ENCODE measurements at regions not wholly inside any gene's neighbourhood (a gene's known extent, or its start where the extent isn't known, plus 50 kb on each side); places are given as distances from the start of the nearest gene placed in this dataset.
A peak's percentile ranks its signal among the peaks of the same experiment; 100 is the strongest.
"Not testable (repeated sequence)": the region's sequence is repeated elsewhere in the genome, so short reads cannot be mapped to it uniquely, and the experiment has no call there.

GRCh38 chr2:111534910-111535352 is 349.1 kb downstream of the ANAPC1 start:
- ATAC-seq (peak in 3 of 4 donors; percentile 13 to 38 (median 25)), FAIRE-seq (no peak)
- 42 to 50% methylated on average over 4 of the region's 4 CpGs for WGBS, 2 donors

GRCh38 chr2:111535404-111535803 is 348.6 kb downstream of the ANAPC1 start:
- Histone ChIP-seq H3K27ac (peak overlapping the region in 1 of 4 donors; percentile 50), H3K4me1 (no peaks in the 10 kb centered on the region), H3K9me3 (no peaks in the 10 kb centered on the region), H3K27me3 (no peaks in the 10 kb centered on the region), H3K4me3 (no peak overlapping the region), H3K36me3 (no peaks in the 10 kb centered on the region)
- intact Hi-C loops (cut with DNase I), result no loop called here
- peak in 2 of 4 donors; percentile 17 to 48 for ATAC-seq
- no peak for TF ChIP-seq CTCF (IDR thresholded peaks at IDR 0.05)
- no peak for FAIRE-seq
- DNase-seq, result no peak
- 48 to 58% methylated on average over 1 of the region's 1 CpG for WGBS, 2 donors

More at GRCh38 chr2:111534910-111535352, 349.1 kb downstream of the ANAPC1 start:
- Histone ChIP-seq H3K9me3 (no peaks in the 10 kb centered on the region), H3K36me3 (no peaks in the 10 kb centered on the region), H3K4me1 (no peaks in the 10 kb centered on the region), H3K27ac (peak overlapping the region in 1 of 4 donors; percentile 50), H3K4me3 (no peak overlapping the region), H3K27me3 (no peaks in the 10 kb centered on the region)
- no peak for TF ChIP-seq CTCF (IDR thresholded peaks at IDR 0.05)
- intact Hi-C loops (cut with DNase I), result no loop called here
- no peak for DNase-seq

GRCh38 chr2:111537078-111537655 is 346.8 kb downstream of the ANAPC1 start:
- TF ChIP-seq CTCF (IDR thresholded peaks at IDR 0.05), result no peak
- H3K9me3 ChIP-seq, result no peaks in the 10 kb centered on the region
- intact Hi-C loops (cut with DNase I), result no loop called here
- no peaks in the 10 kb centered on the region for H3K36me3 ChIP-seq
- ATAC-seq, result no peak
- no peak overlapping the region for H3K27ac ChIP-seq
- peak in 1 of 6 donors; percentile 53 for DNase-seq
- H3K27me3 ChIP-seq, result no peaks in the 10 kb centered on the region
- no peaks in the 10 kb centered on the region for H3K4me1 ChIP-seq
- 88 to 91% methylated on average over 15 of the region's 15 CpGs for WGBS, 2 donors
- no peak overlapping the region for H3K4me3 ChIP-seq
- no peak for FAIRE-seq

GRCh38 chr2:111539991-111540390 is 344.0 kb downstream of the ANAPC1 start:
- 94 to 98% methylated on average over 4 to 6 of the region's 9 CpGs for WGBS, 2 donors
- intact Hi-C loops (cut with DNase I); H3K4me1 ChIP-seq; H3K9me3 ChIP-seq; ATAC-seq; H3K27me3 ChIP-seq; H3K4me3 ChIP-seq; H3K36me3 ChIP-seq; H3K27ac ChIP-seq; FAIRE-seq; DNase-seq: not testable (repeated sequence)

- 0 to 3% methylated on average over 1 of the region's 2 CpGs for WGBS, 2 donors
- H3K36me3 ChIP-seq; H3K4me3 ChIP-seq; H3K27ac ChIP-seq; H3K9me3 ChIP-seq; DNase-seq; intact Hi-C loops (cut with DNase I); H3K4me1 ChIP-seq; H3K27me3 ChIP-seq; FAIRE-seq: not testable (repeated sequence)
- peak in 2 of 4 donors; percentile 36 to 54 for ATAC-seq
Measured at GRCh38 chr2:111542120-111542774, 341.7 kb downstream of the ANAPC1 start.

GRCh38 chr2:111544006-111544405 is 340.0 kb downstream of the ANAPC1 start:
- H3K9me3 ChIP-seq; H3K4me1 ChIP-seq; DNase-seq; intact Hi-C loops (cut with DNase I); H3K4me3 ChIP-seq; H3K27me3 ChIP-seq; FAIRE-seq; H3K36me3 ChIP-seq; H3K27ac ChIP-seq; ATAC-seq: not testable (repeated sequence)
- 0 to 36% methylated on average over 1 of the region's 2 CpGs for WGBS, 2 donors

GRCh38 chr2:111545723-111546431 is 338.1 kb downstream of the ANAPC1 start:
- DNase-seq; intact Hi-C loops (cut with DNase I); H3K36me3 ChIP-seq; H3K27ac ChIP-seq; H3K27me3 ChIP-seq; ATAC-seq; FAIRE-seq; H3K4me3 ChIP-seq; H3K9me3 ChIP-seq; H3K4me1 ChIP-seq: not testable (repeated sequence)
- 63% methylated on average over 6 of the region's 7 CpGs; no CpG with 5 or more reads in 1 of the 2 donors for whole genome bisulfite sequencing, 2 donors

GRCh38 chr2:111546578-111546977 is 337.4 kb downstream of the ANAPC1 start:
- H3K36me3 ChIP-seq; FAIRE-seq; H3K27me3 ChIP-seq; intact Hi-C loops (cut with DNase I); H3K4me3 ChIP-seq; H3K4me1 ChIP-seq; ATAC-seq; H3K27ac ChIP-seq; H3K9me3 ChIP-seq; DNase-seq: not testable (repeated sequence)
- WGBS, 2 donors, result 84% methylated on average over 5 of the region's 5 CpGs

GRCh38 chr2:111549174-111549573 is 334.8 kb downstream of the ANAPC1 start:
- FAIRE-seq, result not testable (repeated sequence)

More at GRCh38 chr2:111549174-111549573, 334.8 kb downstream of the ANAPC1 start:
- 90 to 95% methylated on average over 1 of the region's 2 CpGs for WGBS, 2 donors
- ATAC-seq; H3K4me3 ChIP-seq; H3K36me3 ChIP-seq; intact Hi-C loops (cut with DNase I); H3K27ac ChIP-seq; H3K4me1 ChIP-seq; H3K27me3 ChIP-seq; DNase-seq; H3K9me3 ChIP-seq: not testable (repeated sequence)
